ENCODE measurements at regions not wholly inside any gene's neighbourhood (a gene's known extent, or its start where the extent isn't known, plus 50 kb on each side); places are given as distances from the start of the nearest gene placed in this dataset.
A peak's percentile ranks its signal among the peaks of the same experiment; 100 is the strongest.

- intact Hi-C loops (cut with micrococcal nuclease), result loop anchor here (1.0 to 10.0 kb wide), 6 partner anchors 13 to 672 kb away; partner anchors contain the start of gene TRIB2
- peak overlapping the region; percentile 44 for H3K4me3 Mint-ChIP-seq
- ATAC-seq (ENCODE audit: low read depth) (peak; percentile 89), DNase-seq (no peak)
- peaks cover 97% of the 10 kb centered on the region for H3K4me1 Mint-ChIP-seq
- TF ChIP-seq, protein P1, sequence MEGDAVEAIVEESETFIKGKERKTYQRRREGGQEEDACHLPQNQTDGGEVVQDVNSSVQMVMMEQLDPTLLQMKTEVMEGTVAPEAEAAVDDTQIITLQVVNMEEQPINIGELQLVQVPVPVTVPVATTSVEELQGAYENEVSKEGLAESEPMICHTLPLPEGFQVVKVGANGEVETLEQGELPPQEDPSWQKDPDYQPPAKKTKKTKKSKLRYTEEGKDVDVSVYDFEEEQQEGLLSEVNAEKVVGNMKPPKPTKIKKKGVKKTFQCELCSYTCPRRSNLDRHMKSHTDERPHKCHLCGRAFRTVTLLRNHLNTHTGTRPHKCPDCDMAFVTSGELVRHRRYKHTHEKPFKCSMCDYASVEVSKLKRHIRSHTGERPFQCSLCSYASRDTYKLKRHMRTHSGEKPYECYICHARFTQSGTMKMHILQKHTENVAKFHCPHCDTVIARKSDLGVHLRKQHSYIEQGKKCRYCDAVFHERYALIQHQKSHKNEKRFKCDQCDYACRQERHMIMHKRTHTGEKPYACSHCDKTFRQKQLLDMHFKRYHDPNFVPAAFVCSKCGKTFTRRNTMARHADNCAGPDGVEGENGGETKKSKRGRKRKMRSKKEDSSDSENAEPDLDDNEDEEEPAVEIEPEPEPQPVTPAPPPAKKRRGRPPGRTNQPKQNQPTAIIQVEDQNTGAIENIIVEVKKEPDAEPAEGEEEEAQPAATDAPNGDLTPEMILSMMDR (IDR thresholded peaks at IDR 0.05), result no peak
- CTCF ChIA-PET, result interaction anchor here (0.9 to 3.2 kb wide), 8 partner anchors 11 to 672 kb away, joined by 3 to 21 read pairs (median 4); partner anchors contain the start of gene TRIB2
- no peaks in the 10 kb centered on the region for H3K27me3 Mint-ChIP-seq
- peaks cover 9% of the 10 kb centered on the region for H3K9me3 Mint-ChIP-seq
- POLR2A ChIA-PET, result interaction anchor here (0.7 to 1.9 kb wide), 4 partner anchors 10 to 672 kb away, joined by 3 to 9 read pairs (median 6); partner anchors contain the start of gene TRIB2
- peak overlapping the region; percentile 68 for H3K27ac Mint-ChIP-seq
- H3K36me3 Mint-ChIP-seq (ENCODE audit: low read depth), result peaks cover 9% of the 10 kb centered on the region
Measured at GRCh38 chr2:12044857-12045256, 298.4 kb downstream of the LPIN1 start.

DNA sequence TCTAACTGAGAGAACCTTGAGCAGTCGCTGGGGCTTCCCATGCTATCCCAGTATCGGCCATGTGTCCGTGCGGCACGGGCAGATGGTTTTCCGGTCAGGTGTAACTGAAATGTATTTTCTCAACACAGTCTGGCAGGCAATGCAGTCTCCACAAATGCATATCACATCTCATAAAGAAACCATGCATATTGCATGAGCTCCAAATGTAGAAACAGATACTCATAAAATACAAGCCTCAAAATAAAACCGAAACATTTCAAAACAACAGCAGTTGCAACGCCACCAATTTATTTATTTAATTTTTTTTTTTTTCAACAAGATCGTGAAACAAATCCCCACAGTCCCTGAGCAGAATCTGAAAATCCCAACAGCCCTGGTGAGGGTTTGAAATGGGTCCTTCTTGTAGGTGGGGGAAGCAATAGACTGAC lies 299.4 kb downstream of the LPIN1 start:
- TF ChIP-seq, protein P1 (IDR thresholded peaks at IDR 0.05), result no peak
- H3K4me1 Mint-ChIP-seq, result peaks cover 100% of the 10 kb centered on the region
- peak overlapping the region; percentile 68 for H3K27ac Mint-ChIP-seq
- intact Hi-C loops (cut with micrococcal nuclease), result loop anchor here (2.0 to 10.0 kb wide), 5 partner anchors 25 to 671 kb away; partner anchors contain the start of gene TRIB2
- no peak for DNase-seq
- peak; percentile 8 for ATAC-seq (ENCODE audit: low read depth)
- CTCF ChIA-PET, result interaction anchor here (0.7 to 3.2 kb wide), 7 partner anchors 12 to 961 kb away, joined by 3 to 21 read pairs (median 3); partner anchors contain the start of gene TRIB2
- H3K4me3 Mint-ChIP-seq, result peak overlapping the region; percentile 61
- H3K27me3 Mint-ChIP-seq, result no peaks in the 10 kb centered on the region
- POLR2A ChIA-PET, result interaction anchor here (0.6 to 1.9 kb wide), 5 partner anchors 11 to 671 kb away, joined by 3 to 9 read pairs (median 4); partner anchors contain the start of gene TRIB2
- peaks cover 4% of the 10 kb centered on the region for H3K36me3 Mint-ChIP-seq (ENCODE audit: low read depth)
- H3K9me3 Mint-ChIP-seq, result peaks cover 4% of the 10 kb centered on the region

DNA sequence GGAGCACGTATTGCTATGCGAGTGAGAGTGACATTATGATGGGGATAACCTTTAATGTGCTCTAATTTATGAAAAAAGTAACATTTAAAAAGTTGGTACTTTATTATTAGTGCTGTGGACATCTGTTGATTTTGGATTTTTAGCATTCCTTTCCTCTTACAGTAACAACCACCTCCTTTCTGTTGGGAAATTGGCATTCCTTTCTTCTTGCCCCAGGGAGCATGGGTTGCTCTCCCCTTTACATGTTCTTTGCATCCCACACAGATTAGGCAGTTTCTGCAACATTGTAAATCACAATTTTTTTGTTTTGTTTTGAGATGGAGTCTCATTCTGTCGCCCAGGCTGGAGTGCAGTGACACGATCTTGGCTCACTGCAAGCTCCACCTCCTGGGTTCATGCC lies 300.2 kb downstream of the LPIN1 start:
- no peaks in the 10 kb centered on the region for H3K27me3 Mint-ChIP-seq
- no peak for DNase-seq
- intact Hi-C loops (cut with micrococcal nuclease), result loop anchor here (1.0 to 10.0 kb wide), 4 partner anchors 11 to 278 kb away; no protein-coding TSS in a partner anchor
- ChIA-PET POLR2A (interaction anchor here (0.6 kb wide), 1 partner anchor 191 kb away, joined by 3 read pairs; no protein-coding TSS in a partner anchor), CTCF (interaction anchor here (0.7 kb wide), 1 partner anchor 675 kb away, joined by 3 read pairs; no protein-coding TSS in a partner anchor)
- H3K36me3 Mint-ChIP-seq (ENCODE audit: low read depth), result peaks cover 3% of the 10 kb centered on the region
- TF ChIP-seq, protein P1 (IDR thresholded peaks at IDR 0.05), result no peak
- no peak for ATAC-seq (ENCODE audit: low read depth)
- H3K4me3 Mint-ChIP-seq, result peak overlapping the region; percentile 35
- peaks cover under 1% of the 10 kb centered on the region for H3K9me3 Mint-ChIP-seq
- H3K27ac Mint-ChIP-seq, result peak overlapping the region; percentile 68
- H3K4me1 Mint-ChIP-seq, result peaks cover 98% of the 10 kb centered on the region

- ATAC-seq (ENCODE audit: low read depth), result no peak
- peak overlapping the region; percentile 80 for H3K27ac Mint-ChIP-seq
- no peaks in the 10 kb centered on the region for H3K36me3 Mint-ChIP-seq (ENCODE audit: low read depth)
- POLR2A ChIA-PET, result no interaction called here
- intact Hi-C loops (cut with micrococcal nuclease), result loop anchor here (1.0 to 10.0 kb wide), 5 partner anchors 10 to 277 kb away; no protein-coding TSS in a partner anchor
- TF ChIP-seq, protein P1 (IDR thresholded peaks at IDR 0.05), result no peak
- no peaks in the 10 kb centered on the region for H3K27me3 Mint-ChIP-seq
- peaks cover 97% of the 10 kb centered on the region for H3K4me1 Mint-ChIP-seq
- H3K9me3 Mint-ChIP-seq, result no peaks in the 10 kb centered on the region
- DNase-seq, result no peak
- CTCF ChIA-PET, result interaction anchor here (0.9 to 1.5 kb wide), 3 partner anchors 184 to 668 kb away, joined by 3 to 8 read pairs (median 4); no protein-coding TSS in a partner anchor
- H3K4me3 Mint-ChIP-seq, result peak overlapping the region; percentile 41
Measured at GRCh38 chr2:12047761-12048160, 301.3 kb downstream of the LPIN1 start.

- Mint-ChIP-seq H3K4me1 (peaks cover 97% of the 10 kb centered on the region), H3K36me3 (ENCODE audit: low read depth) (no peaks in the 10 kb centered on the region), H3K27ac (peak overlapping the region; percentile 80), H3K4me3 (no peak overlapping the region), H3K27me3 (no peaks in the 10 kb centered on the region), H3K9me3 (no peaks in the 10 kb centered on the region)
- TF ChIP-seq, protein P1 (IDR thresholded peaks at IDR 0.05), result no peak
- intact Hi-C loops (cut with micrococcal nuclease), result loop anchor here (2.0 to 10.0 kb wide), 4 partner anchors 41 to 276 kb away; no protein-coding TSS in a partner anchor
- POLR2A ChIA-PET, result interaction anchor here (0.6 to 0.7 kb wide), 2 partner anchors 18 to 639 kb away, joined by 3 to 10 read pairs; no protein-coding TSS in a partner anchor
- CTCF ChIA-PET, result interaction anchor here (0.9 to 1.5 kb wide), 4 partner anchors 14 to 667 kb away, joined by 3 to 8 read pairs (median 4); no protein-coding TSS in a partner anchor
- ATAC-seq (ENCODE audit: low read depth), result no peak
- no peak for DNase-seq
Measured at GRCh38 chr2:12048550-12048949, 302.1 kb downstream of the LPIN1 start.
